MV-4-11 (cell line): ENCODE measurements at regions not wholly inside any gene's neighbourhood (a gene's known extent, or its start where the extent isn't known, plus 50 kb on each side); places are given as distances from the start of the nearest gene placed in this dataset.

Experiments used
- DNase-seq: peaks from one replicate; lab custom pipeline; 2025; lab: John Stamatoyannopoulos, UW

DNA sequence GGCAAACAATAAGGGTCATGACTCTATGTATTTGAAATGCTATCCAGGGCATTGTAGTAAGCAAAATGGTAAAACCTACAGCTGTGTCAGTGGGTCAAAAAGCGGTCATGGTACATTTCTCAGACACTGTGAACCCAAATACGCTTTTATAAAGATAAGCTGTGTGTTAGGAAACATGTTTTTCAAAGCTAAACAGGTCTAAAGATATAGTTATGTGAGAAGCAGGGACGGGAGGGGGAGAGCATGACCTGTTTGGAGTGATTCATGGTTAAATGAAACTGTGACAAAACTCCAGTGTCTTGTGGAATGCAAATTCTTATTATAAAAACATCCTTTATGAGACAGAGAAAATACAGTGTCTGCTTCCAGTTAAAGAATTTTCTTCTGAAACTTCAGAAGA, 205.4 kb upstream of the BMP2 start:
- no peak for DNase-seq

GRCh38 chr20:6560978-6561377, 206.5 kb upstream of the BMP2 start:
- no peak for DNase-seq

DNA sequence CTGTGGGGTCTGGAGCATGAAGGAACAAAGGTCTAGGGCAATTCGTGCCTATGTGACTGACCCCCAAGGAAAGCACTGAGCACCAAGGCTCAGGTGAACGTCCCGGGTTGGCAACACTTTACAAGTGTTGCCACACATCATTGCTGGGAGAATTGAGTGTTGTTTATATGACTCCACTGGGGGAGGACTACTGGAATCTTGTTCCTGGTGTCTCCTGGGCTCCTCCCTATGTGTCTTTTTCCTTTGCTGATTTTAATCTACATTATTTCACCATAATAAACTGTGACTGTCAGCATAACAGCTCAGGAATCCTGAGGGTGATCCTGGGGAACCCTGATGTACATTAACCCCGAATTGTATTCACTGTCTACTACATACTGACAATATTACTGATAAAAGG, 207.7 kb upstream of the BMP2 start:
- DNase-seq: no peak

- DNase-seq: no peak
These were observed 209.1 kb upstream of the BMP2 start for GRCh38 chr20:6558341-6558740.

GRCh38 chr20:6533761-6534479, 233.6 kb upstream of the BMP2 start:
- DNase-seq: no peak

- DNase-seq: no peak
These were observed 234.1 kb upstream of the BMP2 start for GRCh38 chr20:6533351-6533750.

GRCh38 chr20:6530779-6531315, 236.6 kb upstream of the BMP2 start:
- no peak for DNase-seq

DNA sequence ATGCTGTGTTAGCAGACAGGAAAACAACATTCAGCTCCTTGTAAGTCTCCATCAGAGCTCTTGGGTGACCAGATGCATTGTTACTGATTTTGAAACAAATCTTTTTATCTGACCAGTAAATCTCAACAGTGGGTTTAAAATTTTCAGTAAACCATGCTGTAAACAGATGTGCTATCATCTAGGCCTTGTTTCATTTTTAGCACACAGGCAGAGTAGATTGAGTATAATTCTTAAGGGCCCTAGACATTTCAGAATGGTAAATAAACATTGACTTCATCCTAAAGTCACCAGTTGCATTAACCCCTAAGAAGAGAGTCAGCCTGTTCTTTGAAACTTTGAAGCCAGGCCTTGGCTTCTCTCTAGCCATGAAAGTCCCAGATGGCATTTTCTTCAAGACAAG, 237.2 kb upstream of the BMP2 start:
- no peak for DNase-seq

DNA sequence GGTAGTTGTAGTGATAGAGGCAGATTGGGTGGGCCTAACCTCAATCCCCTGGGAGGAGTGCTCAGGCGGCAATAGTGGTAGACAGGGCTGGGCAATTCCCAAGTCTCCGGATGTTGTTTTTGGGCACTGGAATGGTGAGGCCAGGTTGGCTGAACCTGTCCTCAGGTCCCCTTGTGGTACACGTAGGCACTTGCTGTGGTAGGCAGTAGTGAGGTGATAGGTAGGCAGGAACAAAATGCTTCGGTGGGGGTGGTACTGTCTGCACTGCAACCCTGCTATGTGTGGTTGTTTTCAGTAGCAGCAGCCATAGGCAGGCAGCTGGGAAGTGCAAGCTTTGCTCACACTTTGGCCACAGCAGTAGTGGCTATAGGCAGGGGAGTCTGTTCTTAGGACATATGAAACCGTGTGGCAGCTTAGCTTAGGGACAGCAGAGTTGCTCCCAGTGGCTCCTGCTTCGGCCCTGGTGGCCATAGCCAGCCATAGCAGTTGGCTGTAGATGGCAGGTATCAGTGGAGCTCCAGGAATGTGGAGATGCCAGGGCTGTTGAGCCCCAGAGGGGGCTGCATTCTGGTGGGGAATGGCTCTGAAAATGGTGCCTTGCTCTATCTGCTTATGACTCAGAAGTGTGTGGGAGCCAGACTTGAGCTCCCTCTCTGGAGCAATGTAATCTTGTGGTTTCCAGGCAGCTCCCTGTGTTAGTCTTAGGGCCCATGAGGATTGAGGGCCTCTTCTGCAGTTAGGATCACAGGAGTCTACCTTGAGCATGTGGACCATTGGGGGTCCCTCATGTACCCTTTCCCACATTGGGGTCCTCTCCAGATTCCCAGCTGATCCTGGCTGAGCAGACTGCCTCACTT, 241.8 kb upstream of the BMP2 start:
- peak; percentile 67 for DNase-seq

- DNase-seq: no peak
These were observed 243.2 kb upstream of the BMP2 start for GRCh38 chr20:6524305-6524704.

DNA sequence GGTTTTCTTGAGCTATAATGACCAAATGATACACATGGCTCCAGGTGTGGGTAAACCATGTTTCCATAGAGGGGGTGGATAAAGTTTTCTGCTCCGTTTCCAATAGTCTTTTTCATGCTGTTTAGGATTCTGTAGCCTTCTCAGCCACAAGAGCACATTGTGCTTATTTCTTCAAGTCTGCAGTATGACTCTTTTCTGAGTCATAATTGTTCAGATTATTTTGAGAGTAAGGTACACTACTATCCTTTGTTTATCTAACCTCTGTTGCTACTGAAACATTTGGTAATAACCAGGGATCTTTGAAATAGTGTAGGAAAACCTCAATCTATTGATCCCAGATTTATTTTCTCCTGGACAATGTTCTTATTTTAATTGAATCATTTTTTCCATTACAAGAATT, 247.9 kb upstream of the BMP2 start:
- no peak for DNase-seq

GRCh38 chr20:6515261-6515660, 252.2 kb upstream of the BMP2 start:
- DNase-seq: no peak

DNA sequence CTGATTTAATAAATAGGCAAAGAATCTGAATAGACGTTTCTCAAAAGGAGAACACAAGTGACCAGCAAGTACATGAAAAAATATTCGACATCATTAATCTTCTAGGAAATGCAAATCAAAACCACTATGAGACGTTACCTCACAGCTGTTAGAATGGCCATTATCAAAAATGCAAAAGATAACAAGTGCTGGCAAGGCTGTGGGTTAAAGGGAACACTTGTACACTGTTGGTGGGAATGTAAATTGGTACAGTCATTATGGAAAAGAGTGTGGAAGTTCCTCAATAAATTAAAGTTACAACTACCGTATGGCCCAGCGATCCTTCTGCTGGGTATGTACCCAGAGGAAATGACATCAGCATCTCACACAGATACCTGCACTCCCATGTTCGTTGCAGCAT, 253.9 kb upstream of the BMP2 start:
- DNase-seq: no peak

- DNase-seq: no peak
These were observed 258.1 kb upstream of the BMP2 start for GRCh38 chr20:6509374-6509773.

- DNase-seq: no peak
These were observed 260.6 kb upstream of the BMP2 start for GRCh38 chr20:6506906-6507305.

DNA sequence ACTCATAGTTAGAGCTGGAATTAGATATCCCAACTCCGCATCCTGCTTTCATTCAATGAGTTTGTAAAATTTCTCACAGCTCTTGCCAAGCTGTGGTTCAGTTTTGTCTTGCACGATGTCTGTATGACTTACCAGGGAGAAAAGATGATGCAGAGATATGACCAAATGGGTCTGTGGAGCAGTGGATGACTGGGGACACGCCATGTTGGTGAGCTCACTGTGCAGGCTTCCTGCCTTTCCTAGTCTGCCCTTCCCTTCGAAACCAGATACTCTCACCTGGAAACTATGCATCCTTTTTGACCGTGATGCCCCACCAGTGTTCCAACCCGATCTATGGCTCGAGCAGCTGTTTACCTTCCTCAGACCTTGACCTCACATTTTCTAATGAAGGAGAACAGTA, 262.7 kb upstream of the BMP2 start:
- no peak for DNase-seq

DNA sequence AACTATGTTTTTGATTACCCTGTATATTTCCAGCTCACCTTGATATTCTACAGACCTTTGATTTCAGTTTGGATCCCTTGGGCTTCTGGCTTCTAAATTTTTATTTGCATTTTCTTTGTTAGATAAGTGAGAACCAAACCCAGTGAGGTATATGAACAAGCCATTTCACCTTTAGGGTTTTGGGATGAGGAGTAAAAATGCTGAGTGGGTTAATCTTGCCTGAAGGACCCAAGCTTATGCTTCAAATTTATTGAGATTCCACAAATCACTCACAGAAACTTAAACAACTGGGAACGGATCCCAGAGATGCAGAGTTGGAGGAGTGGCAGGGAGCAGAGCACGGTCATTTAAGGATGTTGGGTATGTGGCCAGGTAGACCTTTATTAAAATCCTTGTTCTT, 263.3 kb upstream of the BMP2 start:
- DNase-seq: no peak

DNA sequence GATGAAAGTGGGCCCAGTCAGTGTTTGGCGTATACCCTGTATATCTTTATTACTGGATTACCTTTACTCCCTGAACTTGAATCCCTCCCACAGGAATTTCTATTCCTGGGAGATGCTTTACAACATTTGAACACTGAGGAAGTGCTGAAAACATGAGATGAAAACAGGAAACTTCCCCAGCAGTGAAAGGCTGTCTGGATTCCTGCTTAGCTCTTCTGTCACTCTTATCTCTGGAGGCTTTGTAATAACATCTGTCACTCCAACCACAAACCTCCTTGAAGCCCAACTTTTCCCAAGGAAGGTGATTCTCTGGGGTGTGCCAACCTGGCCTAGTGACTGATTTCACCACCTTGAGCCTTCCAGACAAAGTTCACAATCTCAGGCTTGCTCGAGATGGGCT, 264.5 kb upstream of the BMP2 start:
- no peak for DNase-seq

DNA sequence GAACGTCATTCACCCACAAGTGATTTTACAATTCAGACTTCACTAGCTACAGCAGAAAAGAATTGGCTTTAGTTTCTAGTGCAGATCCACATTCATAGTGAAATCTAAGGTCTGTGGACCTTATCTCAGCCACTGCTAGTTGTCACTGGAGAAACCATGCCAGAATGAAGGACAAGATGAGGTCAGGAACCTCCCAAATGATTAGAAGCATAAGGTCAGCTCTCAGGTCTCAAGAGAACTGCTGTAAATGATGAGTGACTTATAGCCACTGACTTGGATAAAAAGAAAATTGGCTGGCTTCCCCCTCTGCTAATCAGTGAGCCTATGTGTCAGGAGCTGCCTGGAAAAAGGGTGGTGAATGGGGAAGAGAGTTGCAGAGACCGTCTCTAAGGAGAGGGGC, 265.3 kb upstream of the BMP2 start:
- no peak for DNase-seq

DNA sequence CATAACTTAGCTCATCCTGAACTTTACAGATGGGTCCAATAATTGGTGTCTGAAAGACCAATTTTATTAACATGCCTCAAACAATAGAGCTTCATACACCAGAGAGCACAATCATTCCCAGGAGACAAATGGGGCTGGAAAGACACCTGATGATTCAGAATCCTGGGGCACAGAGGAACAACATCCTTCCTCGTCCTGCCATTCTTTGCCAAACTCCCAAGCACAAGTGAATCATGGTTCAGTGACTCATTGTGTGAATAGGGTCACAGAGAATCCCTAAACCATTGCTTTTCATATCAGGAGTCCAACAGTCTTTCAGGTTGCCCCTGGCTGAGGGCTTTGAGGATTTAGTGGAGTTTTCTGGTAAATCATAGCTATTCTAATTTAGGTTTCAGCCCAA, 266.4 kb upstream of the BMP2 start:
- DNase-seq: peak; percentile 10

- DNase-seq: no peak
These were observed 267.9 kb upstream of the BMP2 start for GRCh38 chr20:6499566-6499965.

- no peak for DNase-seq
These were observed 270.6 kb upstream of the BMP2 start for GRCh38 chr20:6496874-6497273.

DNA sequence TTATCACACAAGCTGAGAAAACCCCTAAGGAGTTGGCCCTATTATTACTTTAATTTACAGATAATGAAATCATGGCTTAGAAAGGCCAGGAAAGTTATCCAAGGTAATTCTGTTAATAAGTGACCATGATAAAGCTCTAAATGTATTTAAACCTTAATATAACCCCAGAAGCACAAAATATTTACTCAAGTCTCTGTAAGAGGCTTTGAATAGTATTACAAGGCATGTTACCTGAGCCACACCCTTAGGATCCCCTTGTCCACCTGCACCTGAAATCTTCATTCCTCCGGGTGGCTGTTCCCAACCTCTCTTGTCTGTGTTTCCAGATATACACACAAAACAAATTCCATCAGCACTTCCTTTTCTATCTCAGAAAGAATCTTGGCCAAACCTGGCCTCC, 271.6 kb upstream of the BMP2 start:
- DNase-seq: no peak
